Activated T-cell treated with anti-CD3 and anti-CD28 coated beads, Interleukin-2, amount 50 U/mL, for 72 hours (primary cell): ENCODE measurements at regions not wholly inside any gene's neighbourhood (a gene's known extent, or its start where the extent isn't known, plus 50 kb on each side); places are given as distances from the start of the nearest gene placed in this dataset.
"Not testable (repeated sequence)": the region's sequence is repeated elsewhere in the genome, so short reads cannot be mapped to it uniquely, and the experiment has no call there.

ENCODE experiments used
- ATAC-seq, 2 donors: fragments of 150-1000 bp; cut with Tn5 transposase; replicated peaks in 1 of 2; 2 replicates each; pipeline ENCODE4 v1.10.0; 2021; ENCODE audit warnings: moderate library complexity in 2 of 2, mild to moderate bottlenecking in 1 of 2
- DNase-seq, 2 donors: peaks; one replicate each; pipeline ENCODE4 v3.0.0; 2021 to 2022; ENCODE audit warnings: mixed read lengths in 1 of 2
- H3K27ac Mint-ChIP-seq: one replicate; pipeline ENCODE4 v1.8.0; 2022; ENCODE audit warnings: mild to moderate bottlenecking, moderate library complexity, mixed read lengths
- H3K27me3 Mint-ChIP-seq: one replicate; pipeline ENCODE4 v1.8.0; 2022; ENCODE audit warnings: low read depth, mixed read lengths
- H3K36me3 Mint-ChIP-seq, 2 donors: one replicate each; pipeline ENCODE4 v1.8.0; 2022; ENCODE audit warnings: mixed read lengths in 2 of 2, mild to moderate bottlenecking in 1 of 2; ENCODE audit not compliant: insufficient read depth in 2 of 2
- H3K4me1 Mint-ChIP-seq: one replicate; pipeline ENCODE4 v1.8.0; 2022; ENCODE audit warnings: low read depth, mixed read lengths
- H3K4me3 Mint-ChIP-seq, 2 donors: one replicate each; pipeline ENCODE4 v1.8.0; 2022; ENCODE audit warnings: mild to moderate bottlenecking in 2 of 2, mixed read lengths in 2 of 2, moderate library complexity in 2 of 2
- H3K9me3 Mint-ChIP-seq, 2 donors: one replicate each; pipeline ENCODE4 v1.8.0; 2022; ENCODE audit warnings: mixed read lengths in 2 of 2

- Mint-ChIP-seq H3K27ac (no peak overlapping the region), H3K27me3 (no peaks in the 10 kb centered on the region), H3K9me3 (no peaks in the 10 kb centered on the region), H3K4me1 (no peaks in the 10 kb centered on the region), H3K36me3 (no peaks in the 10 kb centered on the region), H3K4me3 (no peak overlapping the region)
- ATAC-seq (no peak), DNase-seq (no peak)
Measured at GRCh38 chr5:42881416-42882117, 69.9 kb upstream of the SELENOP start.

GRCh38 chr5:42880496-42881150 lies 68.9 kb upstream of the SELENOP start:
- H3K27me3 Mint-ChIP-seq = no peaks in the 10 kb centered on the region
- peaks cover 9% of the 10 kb centered on the region for H3K4me1 Mint-ChIP-seq
- no peak for ATAC-seq
- no peaks in the 10 kb centered on the region for H3K9me3 Mint-ChIP-seq
- H3K36me3 Mint-ChIP-seq = no peaks in the 10 kb centered on the region
- H3K4me3 Mint-ChIP-seq = no peak overlapping the region
- DNase-seq = no peak
- H3K27ac Mint-ChIP-seq = no peak overlapping the region

GRCh38 chr5:42879291-42879690 lies 67.6 kb upstream of the SELENOP start:
- H3K36me3 Mint-ChIP-seq = no peaks in the 10 kb centered on the region
- no peaks in the 10 kb centered on the region for H3K9me3 Mint-ChIP-seq
- H3K4me3 Mint-ChIP-seq = no peak overlapping the region
- H3K4me1 Mint-ChIP-seq = peaks cover 12% of the 10 kb centered on the region
- no peaks in the 10 kb centered on the region for H3K27me3 Mint-ChIP-seq
- no peak for DNase-seq
- no peak for ATAC-seq
- no peak overlapping the region for H3K27ac Mint-ChIP-seq

- H3K4me3 Mint-ChIP-seq = no peak overlapping the region
- no peaks in the 10 kb centered on the region for H3K9me3 Mint-ChIP-seq
- H3K27me3 Mint-ChIP-seq = no peaks in the 10 kb centered on the region
- H3K4me1 Mint-ChIP-seq = peaks cover 12% of the 10 kb centered on the region
- no peak overlapping the region for H3K27ac Mint-ChIP-seq
- H3K36me3 Mint-ChIP-seq = no peaks in the 10 kb centered on the region
- DNase-seq (no peak), ATAC-seq (no peak)
Measured at GRCh38 chr5:42878550-42878949, 66.9 kb upstream of the SELENOP start.

- no peak for ATAC-seq
- Mint-ChIP-seq H3K27ac (no peak overlapping the region), H3K9me3 (no peaks in the 10 kb centered on the region), H3K4me1 (peaks cover 12% of the 10 kb centered on the region), H3K4me3 (no peak overlapping the region), H3K27me3 (no peaks in the 10 kb centered on the region), H3K36me3 (no peaks in the 10 kb centered on the region)
- no peak for DNase-seq
Measured at GRCh38 chr5:42878041-42878440, 66.3 kb upstream of the SELENOP start.

- no peaks in the 10 kb centered on the region for H3K36me3 Mint-ChIP-seq
- no peak overlapping the region for H3K4me3 Mint-ChIP-seq
- ATAC-seq = no peak
- DNase-seq = no peak
- H3K27ac Mint-ChIP-seq = no peak overlapping the region
- H3K4me1 Mint-ChIP-seq = peaks cover 12% of the 10 kb centered on the region
- H3K27me3 Mint-ChIP-seq = no peaks in the 10 kb centered on the region
- H3K9me3 Mint-ChIP-seq = no peaks in the 10 kb centered on the region
Measured at GRCh38 chr5:42877431-42877830, 65.7 kb upstream of the SELENOP start.

- ATAC-seq (no peak), DNase-seq (no peak)
- no peaks in the 10 kb centered on the region for H3K36me3 Mint-ChIP-seq
- peaks cover 12% of the 10 kb centered on the region for H3K4me1 Mint-ChIP-seq
- H3K9me3 Mint-ChIP-seq = no peaks in the 10 kb centered on the region
- no peak overlapping the region for H3K27ac Mint-ChIP-seq
- H3K4me3 Mint-ChIP-seq = peak overlapping the region; percentile 10 to 23
- no peaks in the 10 kb centered on the region for H3K27me3 Mint-ChIP-seq
Measured at GRCh38 chr5:42876375-42876844, 64.7 kb upstream of the SELENOP start.

- H3K36me3 Mint-ChIP-seq = no peaks in the 10 kb centered on the region
- no peak for ATAC-seq
Measured at GRCh38 chr5:42875785-42876374, 64.2 kb upstream of the SELENOP start.

GRCh38 chr5:42875211-42875610 lies 63.5 kb upstream of the SELENOP start:
- no peaks in the 10 kb centered on the region for H3K27me3 Mint-ChIP-seq
- H3K9me3 Mint-ChIP-seq = no peaks in the 10 kb centered on the region
- ATAC-seq (no peak), DNase-seq (no peak)
- H3K4me3 Mint-ChIP-seq = no peak overlapping the region
- peaks cover 12% of the 10 kb centered on the region for H3K4me1 Mint-ChIP-seq
- H3K27ac Mint-ChIP-seq = no peak overlapping the region
- no peaks in the 10 kb centered on the region for H3K36me3 Mint-ChIP-seq

More at GRCh38 chr5:42875785-42876374, 64.2 kb upstream of the SELENOP start:
- no peaks in the 10 kb centered on the region for H3K27me3 Mint-ChIP-seq
- H3K4me1 Mint-ChIP-seq = peaks cover 12% of the 10 kb centered on the region
- H3K4me3 Mint-ChIP-seq = no peak overlapping the region
- DNase-seq = no peak
- no peaks in the 10 kb centered on the region for H3K9me3 Mint-ChIP-seq
- H3K27ac Mint-ChIP-seq = no peak overlapping the region

- DNase-seq (no peak), ATAC-seq (no peak)
- Mint-ChIP-seq H3K9me3 (no peaks in the 10 kb centered on the region), H3K4me3 (no peak overlapping the region), H3K27me3 (no peaks in the 10 kb centered on the region), H3K36me3 (no peaks in the 10 kb centered on the region), H3K4me1 (peaks cover 12% of the 10 kb centered on the region), H3K27ac (no peak overlapping the region)
Measured at GRCh38 chr5:42874621-42875198, 63.0 kb upstream of the SELENOP start.

- H3K4me3 Mint-ChIP-seq = no peak overlapping the region
- no peak for ATAC-seq
- no peaks in the 10 kb centered on the region for H3K27me3 Mint-ChIP-seq
- DNase-seq = no peak
- H3K36me3 Mint-ChIP-seq = peaks cover 1 to 2% of the 10 kb centered on the region in 2 donors
- peaks cover 0 to 1% of the 10 kb centered on the region in 2 donors for H3K9me3 Mint-ChIP-seq
- H3K4me1 Mint-ChIP-seq = peaks cover 12% of the 10 kb centered on the region
- no peak overlapping the region for H3K27ac Mint-ChIP-seq
Measured at GRCh38 chr5:42872865-42873264, 61.2 kb upstream of the SELENOP start.

GRCh38 chr5:42870882-42871418 lies 59.3 kb upstream of the SELENOP start:
- H3K36me3 Mint-ChIP-seq = peaks cover 1 to 2% of the 10 kb centered on the region in 2 donors
- peaks cover 2 to 3% of the 10 kb centered on the region in 2 donors for H3K9me3 Mint-ChIP-seq
- ATAC-seq (no peak), DNase-seq (no peak)
- H3K4me1 Mint-ChIP-seq = peaks cover 6% of the 10 kb centered on the region
- no peak overlapping the region for H3K4me3 Mint-ChIP-seq
- H3K27ac Mint-ChIP-seq = no peak overlapping the region
- peaks cover 12% of the 10 kb centered on the region for H3K27me3 Mint-ChIP-seq

GRCh38 chr5:42868417-42868816 lies 56.7 kb upstream of the SELENOP start:
- peaks cover 24% of the 10 kb centered on the region for H3K27me3 Mint-ChIP-seq
- not testable (repeated sequence) for H3K4me3 Mint-ChIP-seq, ATAC-seq, H3K4me1 Mint-ChIP-seq, H3K27ac Mint-ChIP-seq, DNase-seq, H3K36me3 Mint-ChIP-seq
- peaks cover 2 to 12% of the 10 kb centered on the region in 2 donors for H3K9me3 Mint-ChIP-seq
